ENCODE measurements at regions not wholly inside any gene's neighbourhood (a gene's known extent, or its start where the extent isn't known, plus 50 kb on each side); places are given as distances from the start of the nearest gene placed in this dataset.

GRCh38 chr11:103587901-103588788 lies 448.3 kb upstream of the DDI1 start:
- no peak for DNase-seq (ENCODE audit: low read depth)
- H3K4me3 ChIP-seq (ENCODE audit: control insufficient read depth, low read depth, low read length), result no peak overlapping the region
- no peak for TF ChIP-seq CTCF (IDR thresholded peaks at IDR 0.05; ENCODE audit: control insufficient read depth, insufficient read depth, low read depth, low read length, missing control alignments)

GRCh38 chr11:103591554-103591953 lies 444.9 kb upstream of the DDI1 start:
- no peak for TF ChIP-seq CTCF (IDR thresholded peaks at IDR 0.05; ENCODE audit: control insufficient read depth, insufficient read depth, low read depth, low read length, missing control alignments)
- DNase-seq (ENCODE audit: low read depth), result no peak
- H3K4me3 ChIP-seq (ENCODE audit: control insufficient read depth, low read depth, low read length), result no peak overlapping the region

- TF ChIP-seq CTCF (IDR thresholded peaks at IDR 0.05; ENCODE audit: control insufficient read depth, insufficient read depth, low read depth, low read length, missing control alignments), result no peak
- no peak overlapping the region for H3K4me3 ChIP-seq (ENCODE audit: control insufficient read depth, low read depth, low read length)
- DNase-seq (ENCODE audit: low read depth), result no peak
These were observed 442.2 kb upstream of the DDI1 start for GRCh38 chr11:103594283-103594682.

GRCh38 chr11:103596315-103596714 lies 440.1 kb upstream of the DDI1 start:
- no peak for TF ChIP-seq CTCF (IDR thresholded peaks at IDR 0.05; ENCODE audit: control insufficient read depth, insufficient read depth, low read depth, low read length, missing control alignments)
- no peak overlapping the region for H3K4me3 ChIP-seq (ENCODE audit: control insufficient read depth, low read depth, low read length)
- no peak for DNase-seq (ENCODE audit: low read depth)

- TF ChIP-seq CTCF (IDR thresholded peaks at IDR 0.05; ENCODE audit: control insufficient read depth, insufficient read depth, low read depth, low read length, missing control alignments), result peak; percentile 91
- peak; percentile 44 for DNase-seq (ENCODE audit: low read depth)
These were observed 435.1 kb upstream of the DDI1 start for GRCh38 chr11:103601225-103601846.

GRCh38 chr11:103602840-103603239 lies 433.6 kb upstream of the DDI1 start:
- no peak for DNase-seq (ENCODE audit: low read depth)
- H3K4me3 ChIP-seq (ENCODE audit: control insufficient read depth, low read depth, low read length), result no peak overlapping the region
- TF ChIP-seq CTCF (IDR thresholded peaks at IDR 0.05; ENCODE audit: control insufficient read depth, insufficient read depth, low read depth, low read length, missing control alignments), result no peak

More at GRCh38 chr11:103601225-103601846, 435.1 kb upstream of the DDI1 start:
- no peak overlapping the region for H3K4me3 ChIP-seq (ENCODE audit: control insufficient read depth, low read depth, low read length)
